NCI-H82 treated with DMSO at 0.1 percent for 48 hours (cell line): ENCODE measurements at regions not wholly inside any gene's neighbourhood (a gene's known extent, or its start where the extent isn't known, plus 50 kb on each side); places are given as distances from the start of the nearest gene placed in this dataset.
"Not testable (repeated sequence)": the region's sequence is repeated elsewhere in the genome, so short reads cannot be mapped to it uniquely, and the experiment has no call there.

Source experiments
- DNase-seq: peaks from one replicate; lab custom pipeline; 2025; ENCODE audit not compliant: unreplicated experiment; lab: John Stamatoyannopoulos, UW

DNA sequence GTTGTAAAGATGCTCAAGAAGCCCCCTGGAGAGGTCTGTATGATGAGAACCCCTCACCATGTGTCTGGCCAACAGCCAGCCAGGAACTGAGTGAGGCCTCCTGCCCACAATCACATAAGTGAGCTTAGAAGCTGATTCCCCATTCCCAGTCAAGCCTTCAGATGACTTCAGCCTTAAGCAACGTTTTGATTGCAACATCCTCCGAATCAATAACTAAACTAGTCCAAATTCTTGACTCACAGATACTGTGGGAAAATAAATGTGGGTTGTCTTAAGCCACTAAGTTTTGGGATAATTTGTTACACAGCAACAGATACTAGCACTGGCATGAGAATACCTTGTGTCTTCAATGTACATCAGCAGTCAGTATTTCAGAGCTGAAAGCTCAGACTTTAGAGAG, 54.5 kb upstream of the HS3ST4 start:
- no peak for DNase-seq

GRCh38 chr16:25636662-25637061, 55.1 kb upstream of the HS3ST4 start:
- no peak for DNase-seq

DNA sequence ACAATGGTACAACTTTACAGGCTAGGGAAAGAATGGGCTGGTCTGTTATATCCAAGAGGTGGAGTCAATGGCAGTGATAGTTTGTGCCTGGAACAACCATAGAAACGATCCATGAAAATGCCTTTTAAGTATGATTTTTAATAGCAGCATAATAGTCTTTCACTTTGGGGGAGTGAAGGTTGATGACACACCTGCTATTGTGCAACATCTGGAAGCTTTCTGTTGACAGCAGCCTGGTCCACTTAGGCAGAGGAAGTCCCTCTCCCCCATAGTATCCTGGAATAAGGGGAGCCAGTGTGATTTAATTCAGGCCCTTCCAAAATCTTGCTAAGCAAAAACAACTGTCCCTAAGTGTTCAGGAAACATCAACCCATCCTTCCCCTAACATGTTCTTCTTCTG, 56.3 kb upstream of the HS3ST4 start:
- no peak for DNase-seq

- no peak for DNase-seq
These were observed 58.2 kb upstream of the HS3ST4 start for GRCh38 chr16:25633549-25633948.

DNA sequence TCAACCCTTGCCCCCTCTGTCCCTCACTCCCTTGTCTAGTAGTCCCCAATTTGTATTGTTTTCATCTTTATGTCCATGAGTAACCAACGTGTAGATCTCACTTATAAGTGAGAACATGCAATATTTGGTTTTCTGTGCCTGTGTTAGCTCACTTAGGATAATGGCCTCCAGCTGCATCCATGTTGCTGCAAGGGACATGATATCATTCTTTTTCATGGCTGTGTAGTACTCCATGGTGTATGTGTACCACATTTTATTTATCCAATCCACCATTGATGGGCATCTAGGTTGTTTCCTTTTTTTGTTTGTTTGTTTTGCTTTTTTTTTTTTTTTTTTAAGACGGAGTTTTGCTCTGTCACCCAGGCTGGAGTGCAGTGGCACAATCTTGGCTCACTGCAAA, 63.0 kb upstream of the HS3ST4 start:
- no peak for DNase-seq

DNA sequence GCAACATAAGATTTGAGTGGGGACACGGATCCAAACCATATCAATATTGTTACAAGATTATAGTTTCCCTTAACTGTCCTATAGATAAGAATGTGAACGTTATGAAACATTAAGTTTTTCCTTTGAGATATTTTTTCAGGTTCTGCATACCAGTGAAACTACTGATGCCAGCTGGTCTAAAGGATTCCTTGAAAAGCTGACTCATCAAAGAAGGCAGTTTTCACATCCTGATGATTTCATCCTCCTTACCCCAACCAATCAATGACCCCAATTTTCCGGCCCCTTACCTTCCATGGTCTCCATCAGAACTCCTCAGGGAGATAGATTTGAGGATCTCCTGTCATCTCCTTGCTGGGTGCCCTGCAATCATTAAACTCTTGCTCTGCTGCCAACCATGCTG, 64.1 kb upstream of the HS3ST4 start:
- DNase-seq: no peak

- DNase-seq: no peak
These were observed 65.6 kb upstream of the HS3ST4 start for GRCh38 chr16:25626172-25626571.

- no peak for DNase-seq
These were observed 66.1 kb upstream of the HS3ST4 start for GRCh38 chr16:25625620-25626019.

DNA sequence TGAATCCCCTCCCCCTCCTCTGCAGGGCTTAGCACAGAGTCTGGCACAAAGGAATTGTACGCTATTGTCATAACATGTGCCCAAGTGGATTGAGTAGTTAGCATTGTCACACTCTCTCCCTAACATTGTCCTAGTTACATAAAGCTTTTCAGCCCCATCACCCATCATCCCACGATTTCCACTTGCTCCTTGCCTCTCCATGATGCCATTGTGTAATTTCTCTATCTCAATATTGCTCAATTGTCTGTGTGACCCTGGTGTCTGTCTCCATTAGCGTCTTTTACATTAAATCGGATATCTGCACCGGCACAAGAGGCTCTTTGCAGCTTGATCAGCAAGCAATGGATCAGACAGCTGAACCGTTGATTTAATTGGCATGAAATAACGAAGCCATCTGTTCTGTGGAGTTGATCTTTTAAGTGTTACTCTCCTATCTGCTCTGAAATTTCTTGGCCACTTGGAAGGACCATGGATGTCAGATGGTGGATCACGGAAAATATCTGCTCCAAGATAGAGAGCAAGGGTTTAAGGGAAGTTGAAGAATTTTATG, 77.0 kb upstream of the HS3ST4 start:
- peak; percentile 93 for DNase-seq

DNA sequence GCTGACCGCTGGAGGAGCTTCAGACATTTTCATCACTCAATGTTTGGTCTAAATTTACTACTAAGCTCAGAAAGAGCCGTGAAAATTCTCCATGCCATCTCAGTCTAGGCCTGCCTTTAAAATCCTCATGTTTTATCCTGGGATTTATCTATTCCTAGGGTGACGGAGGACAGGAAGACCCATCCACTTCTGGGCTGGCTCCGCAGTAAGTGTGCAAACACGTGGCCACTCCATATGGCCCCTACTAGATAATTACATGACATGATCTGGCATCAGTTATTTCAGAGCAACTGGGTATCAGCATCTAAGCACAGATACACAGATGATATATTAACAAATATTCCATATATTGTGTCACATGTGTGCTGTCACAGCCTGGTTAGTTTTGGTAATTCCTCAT, 77.8 kb upstream of the HS3ST4 start:
- DNase-seq: peak; percentile 45

DNA sequence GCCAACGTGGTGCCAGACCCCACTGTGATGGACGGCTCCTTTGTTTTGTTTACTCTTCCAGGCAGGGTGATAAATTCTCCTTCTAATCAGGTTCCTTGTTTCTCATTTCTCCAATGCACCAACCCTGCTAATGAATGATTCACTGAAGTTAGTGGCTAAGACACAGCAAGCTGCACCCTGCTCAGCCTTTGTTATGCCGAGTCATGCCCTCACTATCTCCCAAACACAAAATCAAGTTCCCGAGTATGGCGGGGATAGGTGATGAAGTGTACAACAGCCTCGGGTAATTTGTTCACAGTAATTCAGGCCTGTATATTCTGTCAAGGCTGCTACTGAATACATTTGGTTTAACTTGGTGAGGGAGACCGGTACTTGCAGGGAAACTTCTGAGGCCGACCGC, 83.8 kb upstream of the HS3ST4 start:
- DNase-seq: no peak

GRCh38 chr16:25606069-25606468, 85.7 kb upstream of the HS3ST4 start:
- DNase-seq: no peak

- DNase-seq: no peak
These were observed 86.4 kb upstream of the HS3ST4 start for GRCh38 chr16:25605381-25605780.

DNA sequence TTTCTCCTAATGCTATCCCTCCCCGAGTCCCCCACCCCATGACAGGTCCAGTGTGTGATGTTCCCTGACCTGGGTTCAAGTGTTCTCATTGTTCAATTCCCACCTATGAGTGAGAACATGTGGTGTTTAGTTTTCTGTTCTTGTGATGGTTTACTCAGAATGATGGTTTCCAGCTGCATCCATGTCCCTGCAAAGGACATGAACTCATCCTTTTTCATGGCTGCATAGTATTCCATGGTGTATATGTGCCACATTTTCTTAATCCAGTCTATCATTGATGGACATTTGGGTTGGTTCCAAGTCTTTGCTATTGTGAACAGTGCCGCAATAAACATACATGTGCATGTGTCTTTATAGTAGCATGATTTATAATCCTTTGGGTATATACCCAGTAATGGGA, 90.5 kb upstream of the HS3ST4 start:
- DNase-seq: not testable (repeated sequence)

DNA sequence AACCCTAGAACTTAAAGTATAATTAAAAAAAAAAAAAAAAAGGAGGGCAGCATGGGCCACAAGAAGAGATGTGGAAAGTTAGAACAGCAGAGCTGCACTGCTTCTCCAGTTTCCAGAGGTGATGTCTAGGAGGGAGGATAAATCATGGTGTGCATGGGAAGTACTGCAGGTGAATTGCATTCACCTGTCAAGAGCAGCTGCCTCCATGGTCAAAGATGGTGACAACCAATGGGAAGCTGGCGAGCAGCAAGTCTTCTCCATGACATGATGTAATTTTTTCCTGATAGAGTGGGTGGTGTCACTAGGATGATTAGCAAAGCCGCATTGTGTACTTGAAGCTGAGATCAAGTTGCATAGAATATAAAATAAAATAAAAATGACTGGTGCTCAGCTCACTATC, 95.6 kb upstream of the HS3ST4 start:
- no peak for DNase-seq

GRCh38 chr16:25593260-25593659, 98.5 kb upstream of the HS3ST4 start:
- DNase-seq: no peak

DNA sequence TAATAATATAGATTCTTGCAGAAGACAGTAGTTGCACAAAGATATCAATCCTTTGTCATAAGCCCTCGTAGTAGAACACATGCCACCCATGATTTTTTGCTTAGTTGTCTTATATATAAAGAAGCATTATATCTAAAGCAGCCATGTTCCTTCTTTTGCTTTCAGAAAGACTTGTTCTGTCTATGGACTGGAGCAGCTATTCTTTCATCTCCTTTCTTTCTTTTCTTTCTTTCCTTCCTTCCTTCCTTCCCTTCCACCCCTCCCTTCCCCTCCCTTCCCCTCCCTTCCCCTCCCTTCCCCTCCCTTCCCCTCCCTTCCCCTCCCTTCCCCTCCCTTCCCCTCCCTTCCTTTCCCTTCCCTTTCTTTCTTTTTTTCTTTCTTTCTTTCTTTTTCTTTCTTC, 104.0 kb upstream of the HS3ST4 start:
- no peak for DNase-seq

GRCh38 chr16:25586826-25587225, 104.9 kb upstream of the HS3ST4 start:
- peak; percentile 67 for DNase-seq

DNA sequence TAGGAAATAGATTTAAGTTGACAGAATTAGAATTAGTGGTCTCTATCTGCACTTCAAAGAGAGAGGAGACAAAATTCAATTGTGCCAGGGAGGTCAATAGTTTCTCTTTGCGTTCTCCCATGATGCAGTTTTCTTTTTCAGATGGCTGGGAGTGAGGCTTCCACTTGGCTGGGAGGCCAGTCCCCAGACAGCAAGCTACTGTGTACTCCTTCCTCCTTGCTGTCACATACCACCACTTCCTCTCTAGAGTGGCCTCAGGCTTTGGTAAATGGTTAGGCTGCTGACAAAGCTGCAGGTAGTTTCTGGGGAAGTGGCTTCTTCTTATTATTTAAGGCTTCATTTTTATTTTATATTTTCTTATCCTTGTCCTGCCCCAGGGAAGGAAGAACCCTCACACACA, 106.2 kb upstream of the HS3ST4 start:
- DNase-seq: no peak

GRCh38 chr16:25580041-25580440, 111.7 kb upstream of the HS3ST4 start:
- DNase-seq: no peak

GRCh38 chr16:25575363-25575762, 116.4 kb upstream of the HS3ST4 start:
- no peak for DNase-seq

- no peak for DNase-seq
These were observed 120.0 kb upstream of the HS3ST4 start for GRCh38 chr16:25571712-25572111.

- DNase-seq: no peak
These were observed 121.6 kb upstream of the HS3ST4 start for GRCh38 chr16:25570131-25570530.

DNA sequence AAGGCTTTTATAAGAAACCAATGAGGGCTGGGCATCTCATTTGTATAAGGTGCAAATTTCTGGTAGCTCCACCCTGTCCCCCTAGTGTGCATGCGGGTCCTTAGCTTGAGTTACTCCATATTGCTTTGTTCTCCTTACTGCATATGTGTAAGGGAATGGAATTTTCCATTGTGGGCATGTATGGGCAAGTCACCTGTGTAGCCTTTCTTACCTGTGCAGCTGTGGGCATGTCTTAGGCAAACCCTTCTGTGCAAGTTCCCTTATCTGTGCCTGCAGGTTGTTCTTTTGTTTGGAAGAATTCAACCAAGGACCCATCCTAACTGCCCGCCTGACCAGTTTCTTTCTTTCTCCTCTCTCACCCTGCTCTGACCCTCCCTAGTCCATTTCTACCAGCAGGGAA, 122.8 kb upstream of the HS3ST4 start:
- no peak for DNase-seq
